ENCODE measurements at regions not wholly inside any gene's neighbourhood (a gene's known extent, or its start where the extent isn't known, plus 50 kb on each side); places are given as distances from the start of the nearest gene placed in this dataset.

DNA sequence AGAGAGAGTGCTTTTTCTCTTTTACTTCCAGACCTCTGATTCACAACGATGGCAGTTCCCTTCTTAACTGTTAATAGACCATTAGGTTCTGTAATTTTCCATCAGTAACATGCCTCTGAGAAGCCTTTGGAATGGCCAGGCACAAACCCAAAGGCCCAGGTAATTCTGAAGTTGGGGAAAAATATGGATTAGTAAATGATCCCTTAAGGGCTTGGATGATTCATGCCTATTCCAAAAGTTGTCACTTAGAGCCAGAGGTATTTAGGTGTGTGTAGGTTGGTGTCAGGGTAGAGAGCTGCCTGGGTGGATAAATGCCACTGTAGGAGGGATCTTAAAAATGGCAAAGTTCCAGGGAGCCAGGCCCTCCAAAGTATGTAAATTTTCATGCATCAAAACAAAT, 228.8 kb downstream of the PLK2 start:
- Mint-ChIP-seq H3K27me3 (ENCODE audit: insufficient read depth) (no peaks in the 10 kb centered on the region), H3K36me3 (ENCODE audit: low read depth) (no peaks in the 10 kb centered on the region), H3K4me1 (peaks cover 1% of the 10 kb centered on the region), H3K9me3 (no peaks in the 10 kb centered on the region), H3K4me3 (no peak overlapping the region), H3K27ac (no peak overlapping the region)
- 80% methylated on average over 1 of the region's 1 CpG; no CpG with 5 or more reads in 1 of the 2 experiments for WGBS, 2 experiments (ENCODE audit: insufficient coverage in 1 of 2, insufficient read length in 1 of 2)
- Histone ChIP-seq H3K27ac (ENCODE audit: low read depth, low read length) (no peak overlapping the region), H3K4me3 (ENCODE audit: low read length) (no peak overlapping the region), H3K36me3 (ENCODE audit: control insufficient read depth, insufficient read depth, low read length) (no peaks in the 10 kb centered on the region), H3K9ac (ENCODE audit: extremely low read depth, low read length, poor library complexity, severe bottlenecking) (no peak overlapping the region), H3K27me3 (ENCODE audit: control insufficient read depth, insufficient read depth, low read length, poor library complexity, severe bottlenecking) (no peaks in the 10 kb centered on the region), H3K9me3 (ENCODE audit: control insufficient read depth, low read length) (no peaks in the 10 kb centered on the region), H3K4me1 (ENCODE audit: control insufficient read depth, insufficient read depth, low read length) (no peaks in the 10 kb centered on the region)
- DNase-seq = no peak
- TF ChIP-seq, protein P1, sequence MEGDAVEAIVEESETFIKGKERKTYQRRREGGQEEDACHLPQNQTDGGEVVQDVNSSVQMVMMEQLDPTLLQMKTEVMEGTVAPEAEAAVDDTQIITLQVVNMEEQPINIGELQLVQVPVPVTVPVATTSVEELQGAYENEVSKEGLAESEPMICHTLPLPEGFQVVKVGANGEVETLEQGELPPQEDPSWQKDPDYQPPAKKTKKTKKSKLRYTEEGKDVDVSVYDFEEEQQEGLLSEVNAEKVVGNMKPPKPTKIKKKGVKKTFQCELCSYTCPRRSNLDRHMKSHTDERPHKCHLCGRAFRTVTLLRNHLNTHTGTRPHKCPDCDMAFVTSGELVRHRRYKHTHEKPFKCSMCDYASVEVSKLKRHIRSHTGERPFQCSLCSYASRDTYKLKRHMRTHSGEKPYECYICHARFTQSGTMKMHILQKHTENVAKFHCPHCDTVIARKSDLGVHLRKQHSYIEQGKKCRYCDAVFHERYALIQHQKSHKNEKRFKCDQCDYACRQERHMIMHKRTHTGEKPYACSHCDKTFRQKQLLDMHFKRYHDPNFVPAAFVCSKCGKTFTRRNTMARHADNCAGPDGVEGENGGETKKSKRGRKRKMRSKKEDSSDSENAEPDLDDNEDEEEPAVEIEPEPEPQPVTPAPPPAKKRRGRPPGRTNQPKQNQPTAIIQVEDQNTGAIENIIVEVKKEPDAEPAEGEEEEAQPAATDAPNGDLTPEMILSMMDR (conservative IDR thresholded peaks at IDR 0.05) = no peak

DNA sequence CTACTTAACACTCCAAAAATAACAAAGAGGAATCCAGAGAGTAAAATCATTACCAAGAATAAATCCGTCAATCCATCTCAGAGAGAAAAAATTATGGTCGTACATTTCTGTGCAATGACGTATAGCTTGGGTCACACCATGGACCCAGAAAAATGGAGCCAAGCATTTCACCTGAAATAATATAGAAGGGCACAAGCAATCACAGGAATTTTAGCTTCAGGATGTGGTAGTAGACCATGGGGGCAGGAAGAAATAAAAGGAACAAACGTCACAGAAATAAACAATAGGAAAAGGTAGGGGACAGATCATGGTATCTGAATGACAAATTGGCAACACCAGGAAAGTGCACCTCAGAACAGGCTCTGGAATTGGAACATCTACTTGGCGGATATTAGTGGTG, 231.0 kb downstream of the PLK2 start:
- Mint-ChIP-seq H3K4me1 (peaks cover 1% of the 10 kb centered on the region), H3K27ac (no peak overlapping the region), H3K4me3 (no peak overlapping the region), H3K9me3 (no peaks in the 10 kb centered on the region), H3K36me3 (ENCODE audit: low read depth) (no peaks in the 10 kb centered on the region), H3K27me3 (ENCODE audit: insufficient read depth) (no peaks in the 10 kb centered on the region)
- Histone ChIP-seq H3K27ac (ENCODE audit: low read depth, low read length) (no peak overlapping the region), H3K4me1 (ENCODE audit: control insufficient read depth, insufficient read depth, low read length) (no peaks in the 10 kb centered on the region), H3K9ac (ENCODE audit: extremely low read depth, low read length, poor library complexity, severe bottlenecking) (no peak overlapping the region), H3K4me3 (ENCODE audit: low read length) (no peak overlapping the region), H3K27me3 (ENCODE audit: control insufficient read depth, insufficient read depth, low read length, poor library complexity, severe bottlenecking) (no peaks in the 10 kb centered on the region), H3K9me3 (ENCODE audit: control insufficient read depth, low read length) (no peaks in the 10 kb centered on the region), H3K36me3 (ENCODE audit: control insufficient read depth, insufficient read depth, low read length) (no peaks in the 10 kb centered on the region)
- DNase-seq = no peak
- TF ChIP-seq, protein P1 (conservative IDR thresholded peaks at IDR 0.05) = no peak
- 95 to 100% methylated on average over 1 to 5 of the region's 5 CpGs for WGBS, 2 experiments (ENCODE audit: insufficient coverage in 1 of 2, insufficient read length in 1 of 2)

DNA sequence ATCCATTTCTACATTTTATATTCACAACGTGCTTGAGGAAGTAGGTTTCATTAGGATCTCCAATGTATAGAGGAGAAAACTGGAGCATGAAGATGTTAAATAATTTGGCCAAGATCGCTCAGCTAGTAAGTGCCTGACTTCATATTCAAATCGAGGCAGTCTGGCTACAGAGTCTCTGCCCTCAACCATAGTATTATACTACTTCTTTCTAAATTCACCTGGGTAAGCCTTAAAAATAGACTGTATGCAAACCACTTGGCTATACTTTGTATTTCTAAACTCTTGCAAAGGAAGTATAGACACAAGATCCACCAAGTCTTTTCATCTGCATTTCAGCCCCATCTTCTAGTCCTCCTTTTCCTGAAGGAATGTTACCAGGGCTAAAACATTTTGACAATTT, 232.0 kb downstream of the PLK2 start:
- WGBS, 2 experiments (ENCODE audit: insufficient coverage in 1 of 2, insufficient read length in 1 of 2) = 85 to 96% methylated on average over 3 of the region's 3 CpGs

More for the DNA sequence above, 232.0 kb downstream of the PLK2 start:
- Mint-ChIP-seq H3K27ac (no peak overlapping the region), H3K4me3 (no peak overlapping the region), H3K27me3 (ENCODE audit: insufficient read depth) (no peaks in the 10 kb centered on the region), H3K36me3 (ENCODE audit: low read depth) (no peaks in the 10 kb centered on the region), H3K4me1 (peaks cover 1% of the 10 kb centered on the region), H3K9me3 (peaks cover 3% of the 10 kb centered on the region)
- H3K4me3 ChIP-seq (ENCODE audit: low read length) = no peak overlapping the region
- no peaks in the 10 kb centered on the region for H3K9me3 ChIP-seq (ENCODE audit: control insufficient read depth, low read length)
- no peaks in the 10 kb centered on the region for H3K4me1 ChIP-seq (ENCODE audit: control insufficient read depth, insufficient read depth, low read length)
- TF ChIP-seq, protein P1 (conservative IDR thresholded peaks at IDR 0.05) = no peak
- no peaks in the 10 kb centered on the region for H3K36me3 ChIP-seq (ENCODE audit: control insufficient read depth, insufficient read depth, low read length)
- DNase-seq = no peak
- no peaks in the 10 kb centered on the region for H3K27me3 ChIP-seq (ENCODE audit: control insufficient read depth, insufficient read depth, low read length, poor library complexity, severe bottlenecking)
- H3K27ac ChIP-seq (ENCODE audit: low read depth, low read length) = no peak overlapping the region
- H3K9ac ChIP-seq (ENCODE audit: extremely low read depth, low read length, poor library complexity, severe bottlenecking) = no peak overlapping the region

All from endodermal cell (in vitro differentiated cells).